ENCODE measurements at regions not wholly inside any gene's neighbourhood (a gene's known extent, or its start where the extent isn't known, plus 50 kb on each side); places are given as distances from the start of the nearest gene placed in this dataset.

DNA sequence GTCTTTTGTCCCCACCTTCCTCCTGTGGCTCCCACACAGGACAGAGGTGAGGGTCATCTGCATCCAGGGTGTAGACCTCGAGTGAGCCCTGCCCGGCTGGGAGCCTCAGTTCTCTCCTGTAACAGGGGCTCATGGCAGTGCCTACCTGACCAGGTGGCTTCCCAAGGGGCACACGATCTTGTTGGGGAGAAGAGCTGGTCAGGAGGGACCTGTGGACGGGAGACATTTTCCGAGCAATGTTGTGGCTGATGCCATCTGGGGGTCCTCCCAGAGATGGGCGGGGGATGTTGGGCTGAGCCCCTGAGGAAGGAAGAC is 51.9 kb downstream of the CEBPB start:
- H3K4me3 ChIP-seq (ENCODE audit: low read length) = no peak overlapping the region
- TF ChIP-seq, protein P1, sequence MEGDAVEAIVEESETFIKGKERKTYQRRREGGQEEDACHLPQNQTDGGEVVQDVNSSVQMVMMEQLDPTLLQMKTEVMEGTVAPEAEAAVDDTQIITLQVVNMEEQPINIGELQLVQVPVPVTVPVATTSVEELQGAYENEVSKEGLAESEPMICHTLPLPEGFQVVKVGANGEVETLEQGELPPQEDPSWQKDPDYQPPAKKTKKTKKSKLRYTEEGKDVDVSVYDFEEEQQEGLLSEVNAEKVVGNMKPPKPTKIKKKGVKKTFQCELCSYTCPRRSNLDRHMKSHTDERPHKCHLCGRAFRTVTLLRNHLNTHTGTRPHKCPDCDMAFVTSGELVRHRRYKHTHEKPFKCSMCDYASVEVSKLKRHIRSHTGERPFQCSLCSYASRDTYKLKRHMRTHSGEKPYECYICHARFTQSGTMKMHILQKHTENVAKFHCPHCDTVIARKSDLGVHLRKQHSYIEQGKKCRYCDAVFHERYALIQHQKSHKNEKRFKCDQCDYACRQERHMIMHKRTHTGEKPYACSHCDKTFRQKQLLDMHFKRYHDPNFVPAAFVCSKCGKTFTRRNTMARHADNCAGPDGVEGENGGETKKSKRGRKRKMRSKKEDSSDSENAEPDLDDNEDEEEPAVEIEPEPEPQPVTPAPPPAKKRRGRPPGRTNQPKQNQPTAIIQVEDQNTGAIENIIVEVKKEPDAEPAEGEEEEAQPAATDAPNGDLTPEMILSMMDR (conservative IDR thresholded peaks at IDR 0.05; ENCODE audit: low read depth, low read length) = no peak
- no peak for DNase-seq (ENCODE audit: low read depth)

DNA sequence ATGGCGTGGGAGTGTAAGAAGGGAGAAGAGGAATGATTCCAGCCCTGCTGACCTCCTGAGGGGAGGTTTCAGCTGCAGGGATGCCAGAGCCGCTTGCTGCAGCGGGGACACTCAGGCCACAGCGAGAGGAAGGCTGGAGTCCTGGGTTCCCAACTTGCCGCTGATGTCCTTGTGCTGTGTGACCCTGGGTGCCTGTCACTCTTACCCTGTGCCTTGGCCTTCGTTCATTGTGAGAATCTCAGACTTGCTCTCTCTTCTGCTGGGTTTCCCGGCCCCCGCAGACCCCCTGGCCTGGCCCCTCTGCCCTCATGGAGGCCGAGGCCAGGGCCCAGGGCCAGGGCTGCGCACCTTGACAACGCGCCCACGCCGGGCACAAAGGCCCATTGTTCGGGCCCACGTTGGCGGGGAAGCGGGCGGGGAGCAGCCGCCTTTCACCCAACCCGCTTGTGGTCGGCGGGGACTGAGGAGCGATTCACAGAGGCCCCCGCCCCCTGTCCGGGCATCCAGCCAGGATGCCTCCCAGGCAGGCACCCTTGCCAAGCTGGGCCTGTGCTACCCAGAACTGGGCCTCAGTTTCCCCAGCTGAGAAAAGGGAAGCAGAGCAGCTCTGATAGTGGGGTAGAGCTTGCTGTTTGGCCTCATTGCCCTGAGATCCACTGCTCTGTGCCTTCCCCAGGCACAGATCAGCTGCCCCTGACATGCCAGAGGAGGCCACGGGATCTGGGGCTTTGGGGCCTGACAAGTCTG is 52.4 kb downstream of the CEBPB start:
- peak; percentile 74 for DNase-seq (ENCODE audit: low read depth)
- TF ChIP-seq, protein P1 (conservative IDR thresholded peaks at IDR 0.05; ENCODE audit: low read depth, low read length) = no peak
- H3K4me3 ChIP-seq (ENCODE audit: low read length) = no peak overlapping the region

DNA sequence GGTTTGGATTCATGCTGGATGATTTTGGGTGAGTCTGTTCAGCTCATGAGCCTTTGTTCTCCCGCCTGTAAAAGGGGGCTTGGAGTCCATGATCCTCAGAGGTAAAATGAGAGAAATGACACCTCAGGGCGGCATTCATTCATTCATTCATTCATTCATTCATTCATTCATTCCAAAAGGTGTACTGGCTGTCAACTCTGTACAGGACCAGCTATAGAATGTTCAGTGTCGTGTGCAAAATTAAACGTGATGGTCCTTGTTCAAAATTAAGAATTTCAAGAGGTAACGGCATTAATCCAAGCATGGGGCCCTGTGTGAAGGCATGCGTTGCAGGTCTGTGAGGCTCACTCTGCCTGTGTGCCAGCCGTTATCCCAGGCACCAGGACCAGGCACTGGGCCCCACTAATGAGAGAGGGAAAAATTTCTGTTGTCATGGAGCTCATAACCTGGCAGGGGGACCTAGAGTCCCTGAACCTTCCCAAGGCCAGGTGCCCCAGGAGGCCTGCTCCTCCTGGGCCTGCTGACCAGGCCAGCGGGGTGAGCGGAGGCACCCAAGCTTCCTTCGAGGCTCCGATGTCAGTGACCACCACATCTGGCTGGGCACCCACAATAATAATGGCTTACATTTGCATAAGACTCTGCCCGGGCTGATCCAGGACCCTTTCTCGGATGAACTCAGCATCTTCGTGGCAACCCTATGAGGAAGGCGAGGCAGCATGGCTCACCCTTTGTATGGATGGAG is 53.2 kb downstream of the CEBPB start:
- H3K4me3 ChIP-seq (ENCODE audit: low read length) = no peak overlapping the region
- DNase-seq (ENCODE audit: low read depth) = no peak
- TF ChIP-seq, protein P1 (conservative IDR thresholded peaks at IDR 0.05; ENCODE audit: low read depth, low read length) = no peak

DNA sequence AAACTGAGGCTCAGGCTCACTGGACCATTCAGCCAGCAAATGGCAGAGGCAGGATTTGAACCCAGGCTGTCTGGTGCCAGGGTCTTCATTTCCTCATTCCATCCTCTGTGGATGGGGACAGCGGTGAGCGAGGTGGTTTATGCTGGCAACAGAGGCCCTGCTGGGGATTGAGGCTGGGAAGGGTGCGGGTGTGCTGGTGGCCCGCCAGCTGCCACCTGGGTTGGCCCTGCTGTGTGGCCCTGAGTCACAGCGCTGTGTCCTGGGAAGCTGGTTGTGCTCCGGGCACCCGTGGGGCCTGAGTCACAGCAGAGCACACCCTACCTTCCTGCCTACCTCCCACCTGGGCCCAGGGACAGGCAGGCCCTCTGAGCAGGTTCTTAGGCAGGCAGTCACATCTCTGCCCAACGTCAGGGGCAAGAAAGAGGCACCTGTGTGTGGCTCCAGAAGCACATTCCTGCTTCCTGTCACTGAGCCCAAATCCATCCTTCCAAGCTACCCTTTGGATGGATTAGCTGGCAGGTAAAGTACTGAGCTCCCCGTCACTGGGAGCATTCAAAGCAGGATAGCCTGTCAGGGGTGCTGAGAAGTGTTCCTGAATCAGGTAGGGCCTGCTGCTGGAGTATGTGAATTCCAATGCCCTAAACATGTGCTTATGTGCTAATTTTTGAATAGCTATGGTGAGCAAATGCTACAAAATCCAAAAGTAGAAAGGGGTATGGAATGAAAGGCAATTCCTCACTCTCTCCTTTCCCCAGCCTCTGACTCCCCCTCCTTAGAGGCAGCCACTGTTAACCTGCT is 53.9 kb downstream of the CEBPB start:
- H3K4me3 ChIP-seq (ENCODE audit: low read length) = no peak overlapping the region
- DNase-seq (ENCODE audit: low read depth) = no peak
- TF ChIP-seq, protein P1 (conservative IDR thresholded peaks at IDR 0.05; ENCODE audit: low read depth, low read length) = no peak

DNA sequence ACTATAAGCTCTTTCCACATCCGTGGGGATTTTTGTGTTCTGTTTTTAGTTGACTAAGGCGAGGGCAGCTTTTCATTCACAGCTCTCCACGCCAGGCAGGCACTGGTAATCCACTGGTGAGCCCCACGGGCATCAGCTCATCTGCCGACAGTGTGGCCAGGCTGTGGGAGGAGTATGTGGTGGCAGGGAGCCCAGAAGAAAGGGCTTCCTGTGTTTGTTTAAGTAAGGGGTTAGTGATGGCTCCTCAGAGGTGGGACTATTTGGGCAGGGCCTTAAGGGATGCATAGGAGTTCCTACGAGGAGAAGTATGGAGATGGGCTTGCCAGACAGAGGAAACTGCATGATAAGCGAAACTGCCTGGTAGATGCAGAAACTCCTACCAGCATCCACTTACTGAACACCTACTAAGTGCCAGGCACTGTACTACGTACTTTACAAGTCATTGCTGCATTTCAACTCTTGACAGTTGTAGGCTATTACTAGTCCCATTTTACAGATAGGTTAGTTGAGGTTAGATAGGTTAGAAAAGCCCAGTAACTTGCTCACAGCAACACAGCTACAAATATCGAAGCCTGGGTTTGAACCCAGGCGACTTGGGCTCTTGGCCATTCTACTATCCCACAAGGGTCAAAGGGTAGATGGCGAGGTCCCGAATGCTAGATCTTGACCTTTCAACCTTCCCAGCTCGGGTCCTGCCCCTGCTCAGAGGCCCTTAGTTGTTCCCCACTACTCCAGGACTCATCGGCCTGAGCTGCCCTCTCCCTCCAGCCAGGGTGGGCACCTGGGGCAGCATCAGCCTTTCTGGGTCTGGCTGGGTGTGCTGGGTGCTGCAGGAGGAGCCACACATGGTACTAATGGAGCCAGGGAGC is 55.1 kb downstream of the CEBPB start:
- no peak for DNase-seq (ENCODE audit: low read depth)
- TF ChIP-seq, protein P1 (conservative IDR thresholded peaks at IDR 0.05; ENCODE audit: low read depth, low read length) = no peak
- no peak overlapping the region for H3K4me3 ChIP-seq (ENCODE audit: low read length)

DNA sequence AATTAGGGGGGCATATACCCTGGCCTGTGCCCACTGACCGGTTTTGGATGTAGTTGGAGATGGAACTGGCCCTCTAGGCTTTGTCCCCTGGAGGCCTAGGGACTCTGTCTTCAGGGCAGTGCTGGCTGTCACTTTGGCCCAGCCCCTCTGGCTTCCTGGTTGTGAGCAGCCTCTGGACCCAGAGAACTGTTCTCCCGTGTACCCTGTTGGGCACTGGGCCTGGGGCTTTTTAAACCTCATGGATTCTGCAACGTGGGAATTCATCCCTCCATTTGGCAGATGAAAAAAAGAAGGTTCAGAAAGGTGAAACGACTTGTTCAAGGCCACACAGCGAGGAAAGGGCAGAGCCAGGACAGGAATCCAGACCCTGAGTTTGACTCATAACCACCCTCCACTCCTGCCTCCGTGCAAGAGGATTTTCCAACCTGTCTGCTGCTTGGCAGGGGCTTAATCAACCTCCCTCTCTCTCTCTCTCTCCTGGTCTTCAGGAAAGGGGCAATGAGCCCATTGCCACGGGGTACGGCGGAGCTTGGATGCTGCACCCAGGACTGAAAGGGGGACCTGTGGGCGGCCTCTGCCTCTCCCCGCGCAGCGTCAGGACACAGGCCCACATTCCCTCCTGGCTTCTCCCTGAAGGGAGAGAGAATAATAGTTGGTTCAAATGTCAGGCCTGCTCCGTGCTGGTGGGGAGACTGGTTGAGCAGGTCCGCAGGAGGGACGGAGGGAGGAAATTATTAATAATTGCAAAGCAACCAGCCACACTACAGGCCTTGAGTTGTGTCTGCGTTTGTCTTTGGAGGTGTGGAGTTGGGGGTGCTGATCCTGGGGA is 56.0 kb downstream of the CEBPB start:
- H3K4me3 ChIP-seq (ENCODE audit: low read length) = no peak overlapping the region
- no peak for DNase-seq (ENCODE audit: low read depth)
- TF ChIP-seq, protein P1 (conservative IDR thresholded peaks at IDR 0.05; ENCODE audit: low read depth, low read length) = no peak
